Activated CD8-positive, alpha-beta memory T cell treated with anti-CD3 and anti-CD28 coated beads for 1 hour (primary cell): ENCODE measurements at regions not wholly inside any gene's neighbourhood (a gene's known extent, or its start where the extent isn't known, plus 50 kb on each side); places are given as distances from the start of the nearest gene placed in this dataset.

Experiments used
- DNase-seq, 2 donors: peaks; one replicate each; pipeline ENCODE4 v3.0.0-alpha.2; 2020; ENCODE audit warnings: low read depth in 1 of 2; ENCODE audit errors: extremely low read depth in 1 of 2

GRCh38 chr3:95401693-95402092, 1338.8 kb downstream of the NSUN3 start:
- no peak for DNase-seq

- no peak for DNase-seq
Measured at GRCh38 chr3:95407709-95408463, 1345.0 kb downstream of the NSUN3 start.

- no peak for DNase-seq
Measured at GRCh38 chr3:95408464-95408862, 1345.6 kb downstream of the NSUN3 start.

DNA sequence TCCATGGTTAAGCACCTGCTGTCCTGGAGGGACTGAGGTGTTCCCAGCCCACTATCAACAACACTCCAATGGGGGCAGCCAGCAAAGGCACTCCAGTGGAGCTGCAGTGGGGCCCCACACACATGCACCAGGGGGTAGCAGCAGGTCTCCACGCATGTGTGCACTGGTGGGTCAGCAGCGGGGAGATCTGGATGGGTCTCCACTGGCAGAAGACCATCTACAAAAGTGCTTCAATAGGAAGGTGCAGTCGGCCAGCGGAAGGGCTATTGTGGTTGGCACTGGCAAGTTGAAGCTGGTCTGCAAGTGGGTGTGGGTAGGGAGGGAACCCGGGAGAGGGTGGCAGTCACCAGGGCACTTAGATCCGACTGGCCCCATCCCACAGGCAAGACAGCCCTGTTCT, 1355.4 kb downstream of the NSUN3 start:
- DNase-seq: no peak

- DNase-seq: no peak
Measured at GRCh38 chr3:95424279-95424678, 1361.4 kb downstream of the NSUN3 start.

- no peak for DNase-seq
Measured at GRCh38 chr3:95434491-95434890, 1371.6 kb downstream of the NSUN3 start.

- no peak for DNase-seq
Measured at GRCh38 chr3:95437409-95437808, 1374.5 kb downstream of the NSUN3 start.

DNA sequence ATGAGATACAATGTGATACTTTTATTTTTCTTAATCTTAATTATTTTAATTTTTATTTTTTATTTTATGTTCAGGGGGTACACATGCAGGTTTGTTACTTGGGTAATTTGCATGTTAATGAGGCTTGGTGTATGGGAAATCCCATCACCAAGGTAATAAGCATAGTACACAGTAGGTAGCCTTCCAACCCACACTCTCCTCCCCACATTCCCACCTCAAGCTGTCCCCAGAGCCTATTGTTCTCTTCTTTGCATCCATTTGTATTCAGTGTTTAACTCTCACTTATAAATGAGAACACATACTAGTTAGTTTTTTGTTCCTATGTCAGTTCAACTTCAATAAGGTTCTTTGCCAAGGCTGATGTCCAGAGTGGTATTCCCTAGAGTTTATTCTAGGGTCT, 1375.4 kb downstream of the NSUN3 start:
- DNase-seq: no peak

DNA sequence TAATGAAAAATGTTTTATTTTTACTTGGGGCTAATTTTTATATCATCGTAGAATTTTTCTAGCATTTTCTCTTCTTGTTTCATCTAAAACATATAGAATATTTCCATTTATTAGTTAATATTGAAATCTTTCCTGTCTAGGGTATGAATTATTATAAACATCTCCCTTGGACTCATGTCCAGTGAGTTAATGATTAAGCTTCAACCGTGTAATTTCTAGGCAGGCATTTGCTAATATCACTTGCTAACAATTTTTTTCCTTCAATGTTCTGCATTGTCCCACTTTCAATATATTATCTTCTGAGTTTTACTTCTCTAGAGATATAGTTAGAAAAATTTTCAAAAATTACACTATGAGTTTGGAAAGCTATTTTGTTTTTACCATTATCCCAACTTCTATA, 1371.6 kb upstream of the EPHA6 start:
- DNase-seq: no peak

GRCh38 chr3:95449841-95450240, 1364.6 kb upstream of the EPHA6 start:
- DNase-seq: no peak

DNA sequence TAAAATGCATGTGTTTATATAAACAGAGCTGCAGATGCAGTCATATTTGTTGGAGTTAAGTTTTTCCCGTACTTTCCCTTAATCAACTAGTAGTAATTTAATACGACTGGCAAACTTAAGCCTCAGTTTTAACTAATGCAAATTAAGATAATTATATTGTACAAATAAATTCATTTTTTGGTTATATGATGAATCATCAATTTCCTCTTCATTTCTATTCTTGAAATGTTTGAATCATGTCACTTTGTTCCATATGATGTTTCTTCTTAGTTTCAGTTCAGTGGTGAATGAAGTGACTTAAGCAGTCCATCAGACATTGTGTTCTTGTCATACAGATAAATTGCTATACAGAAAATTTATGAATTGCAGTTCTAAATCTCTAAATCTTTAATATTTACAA, 1361.2 kb upstream of the EPHA6 start:
- DNase-seq: no peak

- DNase-seq: no peak
Measured at GRCh38 chr3:95456835-95457234, 1357.6 kb upstream of the EPHA6 start.

DNA sequence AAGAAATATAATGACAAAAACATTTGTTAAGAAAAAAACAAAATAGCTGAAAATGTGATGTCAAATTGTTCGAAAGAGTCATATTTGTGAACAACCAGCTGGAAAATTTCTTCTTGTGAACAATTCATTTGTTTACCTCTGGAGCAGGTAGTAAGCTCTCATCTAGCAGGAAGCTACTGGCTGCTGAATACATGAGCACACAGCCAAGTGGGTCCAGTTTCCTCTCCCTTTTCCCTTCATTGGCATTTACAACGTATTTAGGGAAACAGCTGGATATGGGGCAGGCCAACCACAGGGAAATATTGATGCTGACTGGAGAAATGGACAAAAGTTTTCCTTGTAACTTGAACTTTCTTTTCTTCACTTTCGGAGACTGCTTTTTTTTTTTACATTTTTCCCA, 1354.7 kb upstream of the EPHA6 start:
- DNase-seq: no peak

DNA sequence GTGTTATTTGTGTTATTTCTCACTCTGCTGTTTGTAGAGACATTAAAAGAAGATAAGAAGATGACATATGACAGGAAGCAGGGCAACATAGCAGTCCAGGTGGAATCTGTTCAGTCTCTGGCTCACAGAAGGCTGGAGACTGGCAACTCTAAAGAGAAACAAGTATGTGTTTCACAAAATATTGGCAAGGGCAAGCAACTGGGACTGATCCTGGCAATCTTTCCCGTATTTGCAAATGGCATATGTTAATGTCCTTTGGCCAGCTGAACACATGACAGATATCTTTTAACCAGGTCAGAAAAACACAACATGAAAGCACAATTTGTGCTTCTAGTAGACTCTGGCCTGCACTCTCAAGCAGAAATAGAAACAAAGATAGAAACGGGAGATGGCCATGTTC, 1354.1 kb upstream of the EPHA6 start:
- no peak for DNase-seq

GRCh38 chr3:95462161-95462560, 1352.2 kb upstream of the EPHA6 start:
- no peak for DNase-seq

GRCh38 chr3:95464346-95464745, 1350.0 kb upstream of the EPHA6 start:
- DNase-seq: no peak

DNA sequence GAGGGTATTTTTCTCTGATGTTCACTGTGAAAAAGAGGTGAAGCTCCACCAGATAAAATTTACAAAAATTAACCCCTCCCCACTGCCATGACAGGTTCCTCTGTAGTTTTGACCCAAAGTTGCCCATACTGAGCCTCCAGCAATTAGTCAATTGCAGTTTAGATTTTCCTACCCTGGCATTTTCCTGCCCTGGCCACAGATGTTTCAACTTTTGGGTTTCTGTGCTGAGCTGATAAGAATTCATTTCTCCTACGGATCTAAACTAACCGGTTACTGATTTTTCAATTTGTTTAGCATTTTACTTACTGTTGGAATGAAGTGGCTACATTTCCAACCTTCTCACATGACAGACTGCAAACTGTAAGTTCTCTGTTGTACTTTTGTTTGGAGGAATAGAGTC, 1346.1 kb upstream of the EPHA6 start:
- no peak for DNase-seq

DNA sequence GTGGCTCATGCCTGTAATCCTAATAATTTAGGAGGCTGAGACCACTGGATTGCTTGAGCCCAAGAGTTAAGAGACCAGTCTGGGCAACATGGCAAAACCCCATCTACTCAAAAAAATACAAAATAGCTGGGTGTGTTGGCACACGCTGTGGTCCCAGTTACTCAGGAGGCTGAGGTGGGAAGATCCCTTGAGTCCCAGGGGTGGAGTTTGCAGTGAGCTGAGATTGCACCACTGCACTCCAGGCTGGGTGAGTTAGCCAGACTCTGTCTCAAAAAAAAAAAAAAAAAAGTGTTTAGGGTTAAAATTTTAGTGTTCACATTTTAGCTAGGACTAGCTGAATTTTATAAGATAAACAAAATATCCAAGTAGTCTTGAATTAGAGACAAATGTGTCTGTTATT, 1340.1 kb upstream of the EPHA6 start:
- no peak for DNase-seq

GRCh38 chr3:95476534-95476933, 1337.9 kb upstream of the EPHA6 start:
- no peak for DNase-seq

DNA sequence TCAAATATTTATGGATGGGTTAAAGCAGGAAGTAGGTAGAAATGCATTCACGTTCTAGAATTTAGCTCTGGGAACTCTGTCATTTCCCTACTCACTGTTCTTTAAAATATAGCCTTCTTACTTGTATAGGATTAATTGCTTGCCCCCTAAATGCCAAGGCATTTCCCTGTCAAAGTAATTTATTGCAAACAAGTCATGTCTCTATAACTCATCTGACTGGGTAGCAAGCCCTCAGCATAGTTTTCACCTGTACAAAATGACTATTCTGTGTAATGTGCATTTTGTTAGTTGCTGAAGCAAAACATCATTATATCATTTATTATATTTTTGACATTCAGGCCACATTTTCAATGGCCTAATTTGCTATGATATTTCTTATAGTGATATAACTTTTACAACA, 1308.2 kb upstream of the EPHA6 start:
- DNase-seq: no peak

DNA sequence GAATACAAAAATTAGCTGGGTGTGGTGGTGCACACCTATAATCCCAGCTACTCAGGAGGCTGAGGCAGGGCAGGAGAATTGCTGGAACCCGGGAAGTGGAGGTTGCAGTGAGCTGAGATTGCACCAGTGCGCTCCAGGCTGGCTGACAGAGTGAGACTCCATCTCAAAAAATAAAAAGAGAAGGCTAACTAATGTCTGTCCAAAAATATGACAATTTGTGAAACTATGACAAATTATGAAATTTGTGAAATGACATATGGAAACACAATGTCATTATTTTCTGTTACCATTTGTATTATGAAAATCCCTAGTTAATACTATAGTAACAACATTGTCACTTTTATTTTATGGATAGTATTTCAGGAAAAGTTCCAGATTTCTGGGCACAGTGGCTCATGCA, 1306.3 kb upstream of the EPHA6 start:
- no peak for DNase-seq

- DNase-seq: no peak
Measured at GRCh38 chr3:95511828-95512227, 1302.6 kb upstream of the EPHA6 start.

DNA sequence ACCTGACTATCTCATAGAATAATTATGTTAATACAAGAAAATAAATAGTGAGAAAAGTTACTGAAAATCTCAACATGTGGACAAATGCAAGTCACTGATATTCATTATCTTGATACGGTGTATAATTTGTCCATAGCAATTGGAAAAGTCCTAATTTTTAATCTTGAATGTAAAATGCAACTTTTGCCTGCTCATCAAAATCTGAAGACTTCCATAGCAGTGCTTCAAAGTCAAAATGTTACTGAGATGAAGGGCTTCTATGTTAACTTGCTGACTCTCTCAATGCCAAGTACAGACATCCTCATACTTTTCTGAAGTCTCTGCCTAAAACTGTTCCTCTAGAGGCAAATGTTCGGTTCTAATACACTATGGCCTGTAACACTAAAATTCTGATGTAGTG, 1300.1 kb upstream of the EPHA6 start:
- no peak for DNase-seq
